ENCODE measurements at regions not wholly inside any gene's neighbourhood (a gene's known extent, or its start where the extent isn't known, plus 50 kb on each side); places are given as distances from the start of the nearest gene placed in this dataset.

DNA sequence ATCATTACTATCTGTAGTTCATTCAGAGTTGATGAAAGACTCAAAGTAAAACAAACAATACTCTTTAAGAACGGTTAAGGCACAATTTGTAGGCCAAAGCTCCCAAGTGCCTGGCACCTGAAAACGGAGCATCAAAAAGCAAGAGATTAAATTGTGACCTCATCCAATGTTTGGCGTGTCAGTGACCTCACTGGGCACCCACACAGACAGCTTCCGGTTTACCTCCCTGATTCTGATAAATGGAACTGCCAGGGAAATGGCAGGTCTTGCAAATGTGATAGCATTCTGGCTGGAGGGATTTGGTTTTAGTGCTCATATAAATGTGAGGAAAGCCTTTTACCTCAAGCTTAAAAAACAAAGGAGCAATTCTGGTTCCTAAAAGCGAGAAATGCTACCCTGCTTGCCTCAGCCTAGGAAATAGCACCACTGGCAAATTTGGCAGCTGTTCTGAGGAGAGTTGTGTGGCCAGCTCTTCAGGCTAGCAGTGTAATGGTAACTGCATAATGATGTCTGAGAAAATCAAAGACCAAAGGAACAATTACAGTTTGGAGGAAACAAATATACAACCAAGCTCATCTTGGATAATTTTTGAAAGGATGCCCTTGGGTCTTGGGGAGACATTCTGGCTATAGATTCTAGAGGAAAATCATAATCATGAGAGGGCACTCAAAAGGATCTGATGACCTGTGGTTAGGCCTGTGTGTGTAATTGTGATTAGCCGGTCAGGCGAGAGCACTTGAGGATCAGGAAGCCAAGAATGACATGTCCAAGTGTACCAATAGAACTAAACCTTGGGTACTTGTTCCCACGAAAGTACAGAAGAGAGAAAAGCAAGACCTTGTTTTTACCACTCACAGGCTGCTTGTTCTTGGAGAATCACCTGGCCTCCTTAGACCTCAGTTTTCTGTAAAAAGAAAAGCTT, 174.3 kb downstream of the TFAP2B start:
- TF ChIP-seq, protein P1, sequence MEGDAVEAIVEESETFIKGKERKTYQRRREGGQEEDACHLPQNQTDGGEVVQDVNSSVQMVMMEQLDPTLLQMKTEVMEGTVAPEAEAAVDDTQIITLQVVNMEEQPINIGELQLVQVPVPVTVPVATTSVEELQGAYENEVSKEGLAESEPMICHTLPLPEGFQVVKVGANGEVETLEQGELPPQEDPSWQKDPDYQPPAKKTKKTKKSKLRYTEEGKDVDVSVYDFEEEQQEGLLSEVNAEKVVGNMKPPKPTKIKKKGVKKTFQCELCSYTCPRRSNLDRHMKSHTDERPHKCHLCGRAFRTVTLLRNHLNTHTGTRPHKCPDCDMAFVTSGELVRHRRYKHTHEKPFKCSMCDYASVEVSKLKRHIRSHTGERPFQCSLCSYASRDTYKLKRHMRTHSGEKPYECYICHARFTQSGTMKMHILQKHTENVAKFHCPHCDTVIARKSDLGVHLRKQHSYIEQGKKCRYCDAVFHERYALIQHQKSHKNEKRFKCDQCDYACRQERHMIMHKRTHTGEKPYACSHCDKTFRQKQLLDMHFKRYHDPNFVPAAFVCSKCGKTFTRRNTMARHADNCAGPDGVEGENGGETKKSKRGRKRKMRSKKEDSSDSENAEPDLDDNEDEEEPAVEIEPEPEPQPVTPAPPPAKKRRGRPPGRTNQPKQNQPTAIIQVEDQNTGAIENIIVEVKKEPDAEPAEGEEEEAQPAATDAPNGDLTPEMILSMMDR (IDR thresholded peaks at IDR 0.05; ENCODE audit: unreplicated experiment in 3 of 3) = no peak
- Mint-ChIP-seq H3K36me3 (ENCODE audit: low read depth) (no peaks in the 10 kb centered on the region), H3K9me3 (no peaks in the 10 kb centered on the region)

DNA sequence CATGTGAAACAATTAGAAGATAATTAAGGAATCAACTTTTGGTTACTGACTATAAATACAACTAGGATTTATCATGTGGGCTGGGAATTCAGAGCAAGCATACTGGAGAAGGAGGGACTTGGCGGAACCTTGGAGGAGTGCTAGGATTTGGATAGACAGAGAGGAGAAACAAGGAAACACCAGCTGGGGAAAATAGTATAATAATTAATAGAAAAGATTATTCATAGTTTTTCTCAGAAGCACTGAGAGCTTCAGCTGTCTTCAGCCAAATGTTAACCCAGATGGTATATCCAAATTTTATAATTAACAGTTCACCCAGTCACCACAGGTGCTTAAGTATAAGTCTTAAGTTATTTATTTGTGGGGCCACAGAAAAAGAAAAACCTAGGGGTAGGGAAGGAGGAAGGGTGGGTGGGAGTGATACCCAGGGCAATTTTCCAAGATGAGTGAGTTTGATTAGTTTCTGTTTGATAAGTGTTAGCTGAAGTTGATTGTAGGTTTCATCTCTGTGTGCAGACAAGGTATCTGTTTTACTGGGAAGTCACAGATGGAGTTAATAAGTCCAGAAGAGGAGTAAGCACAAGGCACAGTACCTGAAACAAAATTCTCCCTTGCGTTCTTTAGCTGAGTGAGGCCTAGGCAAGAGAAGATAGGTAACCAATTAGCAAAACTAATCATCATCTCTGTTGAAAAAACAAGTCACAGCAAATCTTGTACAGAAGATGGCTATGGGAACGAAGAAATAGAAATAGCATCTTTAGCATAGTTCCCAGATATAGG, 175.5 kb downstream of the TFAP2B start:
- Mint-ChIP-seq H3K9me3 (no peaks in the 10 kb centered on the region), H3K27ac (no peak overlapping the region)

More for the DNA sequence above, 174.3 kb downstream of the TFAP2B start:
- H3K4me1 Mint-ChIP-seq = peaks cover 5% of the 10 kb centered on the region
- H3K27me3 Mint-ChIP-seq (ENCODE audit: low read depth) = no peaks in the 10 kb centered on the region
- no peak overlapping the region for H3K4me3 Mint-ChIP-seq
- H3K27ac Mint-ChIP-seq = no peak overlapping the region

DNA sequence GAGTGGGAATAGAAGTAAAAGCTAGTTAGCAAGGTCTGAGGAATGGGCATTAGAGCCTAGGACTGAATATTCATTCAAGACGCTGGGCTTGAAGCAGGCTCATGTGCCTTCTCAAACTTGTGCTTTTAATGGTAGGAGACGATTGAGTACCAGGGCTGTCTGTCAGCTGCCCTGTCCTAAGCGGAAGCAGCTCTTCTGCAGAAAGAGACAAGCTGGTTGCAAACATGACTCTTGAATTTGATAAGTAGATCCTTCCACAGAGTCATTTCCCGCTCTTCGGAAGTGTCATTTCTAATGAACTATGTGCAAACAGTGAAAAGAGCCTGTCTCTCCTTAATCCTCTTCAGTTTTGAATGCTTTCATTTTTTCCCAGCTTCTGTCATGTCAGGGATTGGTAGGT, 176.4 kb downstream of the TFAP2B start:
- no peak overlapping the region for H3K27ac Mint-ChIP-seq
- no peaks in the 10 kb centered on the region for H3K36me3 Mint-ChIP-seq (ENCODE audit: low read depth)
- no peaks in the 10 kb centered on the region for H3K9me3 Mint-ChIP-seq
- peaks cover 5% of the 10 kb centered on the region for H3K4me1 Mint-ChIP-seq
- TF ChIP-seq, protein P1 (IDR thresholded peaks at IDR 0.05; ENCODE audit: unreplicated experiment in 3 of 3) = no peak
- no peaks in the 10 kb centered on the region for H3K27me3 Mint-ChIP-seq (ENCODE audit: low read depth)
- H3K4me3 Mint-ChIP-seq = no peak overlapping the region

More for the DNA sequence above, 175.5 kb downstream of the TFAP2B start:
- Mint-ChIP-seq H3K4me1 (peaks cover 5% of the 10 kb centered on the region), H3K4me3 (no peak overlapping the region), H3K36me3 (ENCODE audit: low read depth) (no peaks in the 10 kb centered on the region), H3K27me3 (ENCODE audit: low read depth) (no peaks in the 10 kb centered on the region)
- TF ChIP-seq, protein P1 (IDR thresholded peaks at IDR 0.05; ENCODE audit: unreplicated experiment in 3 of 3) = no peak

DNA sequence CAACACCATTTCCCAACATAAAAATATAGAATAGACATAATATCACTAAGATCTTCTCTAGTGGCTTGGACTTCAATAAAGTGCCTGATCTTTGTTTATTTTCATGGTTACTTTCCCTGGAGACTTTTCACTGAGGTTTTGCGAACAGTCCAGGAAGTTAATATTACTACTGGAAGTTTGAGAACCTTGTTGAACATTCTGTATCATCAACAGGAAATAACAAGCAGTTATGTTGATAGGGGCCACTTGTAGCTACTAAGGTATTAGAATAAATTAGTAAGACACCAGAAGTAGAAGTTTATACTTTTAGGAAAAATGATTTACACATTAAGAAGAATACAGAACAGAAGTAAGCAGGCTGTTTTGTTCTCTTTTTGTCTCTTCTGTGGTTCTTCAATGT, 180.2 kb downstream of the TFAP2B start:
- H3K4me3 Mint-ChIP-seq = no peak overlapping the region
- no peak overlapping the region for H3K27ac Mint-ChIP-seq
- TF ChIP-seq, protein P1 (IDR thresholded peaks at IDR 0.05; ENCODE audit: unreplicated experiment in 3 of 3) = no peak
- peaks cover 2% of the 10 kb centered on the region for H3K4me1 Mint-ChIP-seq
- no peaks in the 10 kb centered on the region for H3K9me3 Mint-ChIP-seq
- H3K27me3 Mint-ChIP-seq (ENCODE audit: low read depth) = no peaks in the 10 kb centered on the region
- H3K36me3 Mint-ChIP-seq (ENCODE audit: low read depth) = no peaks in the 10 kb centered on the region

DNA sequence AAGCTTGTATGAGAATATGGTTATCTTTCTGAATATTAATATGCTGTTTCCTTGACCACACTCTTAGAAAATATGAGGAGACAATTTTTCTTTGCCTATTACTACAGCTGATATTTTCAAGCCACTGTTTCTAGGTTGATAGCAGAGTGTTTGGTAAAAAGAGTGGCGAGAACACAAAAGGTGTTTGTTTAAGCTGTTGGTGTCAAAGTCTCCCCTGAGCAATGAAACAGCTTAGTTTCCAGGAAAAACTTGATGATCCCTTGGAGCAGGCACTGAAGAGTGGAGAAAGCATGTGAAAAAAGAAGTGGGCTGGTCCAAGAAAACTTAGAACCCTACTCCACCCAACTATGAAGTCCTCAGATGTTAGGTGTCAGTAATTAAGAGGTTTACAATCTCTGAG, 182.7 kb downstream of the TFAP2B start:
- Mint-ChIP-seq H3K4me3 (no peak overlapping the region), H3K36me3 (ENCODE audit: low read depth) (no peaks in the 10 kb centered on the region), H3K27ac (no peak overlapping the region), H3K4me1 (no peaks in the 10 kb centered on the region), H3K9me3 (no peaks in the 10 kb centered on the region), H3K27me3 (ENCODE audit: low read depth) (no peaks in the 10 kb centered on the region)
- TF ChIP-seq, protein P1 (IDR thresholded peaks at IDR 0.05; ENCODE audit: unreplicated experiment in 3 of 3) = no peak

All from nephron (organoid).